Astrocyte (in vitro differentiated cells and primary cell): ENCODE measurements at regions not wholly inside any gene's neighbourhood (a gene's known extent, or its start where the extent isn't known, plus 50 kb on each side); places are given as distances from the start of the nearest gene placed in this dataset.

ENCODE experiments used
- DNase-seq: peaks from one replicate; pipeline ENCODE4 v3.0.0-alpha.2; 2010; ENCODE audit warnings: low read depth
- FAIRE-seq: peaks from 2 replicates; lab custom pipeline; 2011; peaks lifted over from hg19 to GRCh38; lab: Jason Lieb, UNC
- H2AFZ ChIP-seq: 2 replicates; pipeline ENCODE4 v1.6.0; 2012; ENCODE audit warnings: low read depth, low read length, inconsistent platforms
- H3K27ac ChIP-seq: 2 replicates; pipeline ENCODE4 v1.5.1; 2011; ENCODE audit warnings: low read depth, low read length, inconsistent platforms
- H3K27me3 ChIP-seq: 2 replicates; pipeline ENCODE4 v1.6.0; 2011; ENCODE audit warnings: low read length, inconsistent platforms; ENCODE audit not compliant: insufficient read depth
- H3K36me3 ChIP-seq: 2 replicates; pipeline ENCODE4 v1.5.1; 2011; ENCODE audit warnings: low read length, inconsistent platforms; ENCODE audit not compliant: insufficient read depth
- H3K4me1 ChIP-seq: 2 replicates; pipeline ENCODE4 v1.5.1; 2011; ENCODE audit warnings: low read length, inconsistent platforms; ENCODE audit not compliant: insufficient read depth
- H3K4me2 ChIP-seq: 2 replicates; pipeline ENCODE4 v1.6.0; 2012; ENCODE audit warnings: low read length, inconsistent platforms
- H3K4me3 ChIP-seq: 2 replicates; pipeline ENCODE4 v1.5.1; 2011; ENCODE audit warnings: low read depth, mild to moderate bottlenecking, low read length, inconsistent platforms; ENCODE audit not compliant: insufficient read depth
- H3K79me2 ChIP-seq: 2 replicates; pipeline ENCODE4 v1.6.0; 2012; ENCODE audit warnings: mild to moderate bottlenecking, low read length, inconsistent platforms; ENCODE audit not compliant: insufficient read depth
- H3K9ac ChIP-seq: 2 replicates; pipeline ENCODE4 v1.6.0; 2012; ENCODE audit warnings: mild to moderate bottlenecking, low read length, inconsistent platforms
- H3K9me3 ChIP-seq: 2 replicates; pipeline ENCODE4 v1.5.1; 2012; ENCODE audit warnings: low read depth, mild to moderate bottlenecking, low read length, inconsistent platforms; ENCODE audit not compliant: insufficient read depth
- H4K20me1 ChIP-seq: 2 replicates; pipeline ENCODE4 v1.6.0; 2012; ENCODE audit warnings: low read length, inconsistent platforms; ENCODE audit not compliant: insufficient read depth
- H3K27ac Mint-ChIP-seq: one replicate; pipeline ENCODE4 v1.8.0; 2021; ENCODE audit warnings: mild to moderate bottlenecking, mixed read lengths; ENCODE audit not compliant: unreplicated experiment
- H3K27me3 Mint-ChIP-seq: one replicate; pipeline ENCODE4 v1.8.0; 2021; ENCODE audit warnings: low read depth, mixed read lengths; ENCODE audit not compliant: unreplicated experiment
- H3K36me3 Mint-ChIP-seq: one replicate; pipeline ENCODE4 v1.8.0; 2021; ENCODE audit warnings: low read depth, mixed read lengths; ENCODE audit not compliant: unreplicated experiment
- H3K4me1 Mint-ChIP-seq: one replicate; pipeline ENCODE4 v1.8.0; 2021; ENCODE audit warnings: low read depth, mixed read lengths; ENCODE audit not compliant: unreplicated experiment
- H3K4me3 Mint-ChIP-seq: one replicate; pipeline ENCODE4 v1.8.0; 2021; ENCODE audit warnings: mild to moderate bottlenecking, moderate library complexity, mixed read lengths; ENCODE audit not compliant: unreplicated experiment
- H3K9me3 Mint-ChIP-seq: one replicate; pipeline ENCODE4 v1.8.0; 2021; ENCODE audit warnings: mild to moderate bottlenecking, mixed read lengths; ENCODE audit not compliant: unreplicated experiment
- CTCF ChIP-seq: IDR thresholded peaks from 2 replicates; pipeline ENCODE4 v1.5.1; 2011; ENCODE audit warnings: low read depth, mild to moderate bottlenecking, inconsistent platforms, low read length, moderate library complexity; ENCODE audit not compliant: insufficient read depth
- EZH2 ChIP-seq: IDR thresholded peaks from 2 replicates; pipeline ENCODE4 v1.6.1; 2012; ENCODE audit warnings: mild to moderate bottlenecking, low read length, inconsistent platforms; ENCODE audit not compliant: insufficient read depth

- Mint-ChIP-seq H3K4me3 (no peak overlapping the region), H3K36me3 (no peaks in the 10 kb centered on the region), H3K4me1 (no peaks in the 10 kb centered on the region), H3K9me3 (no peaks in the 10 kb centered on the region), H3K27ac (no peak overlapping the region), H3K27me3 (no peaks in the 10 kb centered on the region)
- Histone ChIP-seq H3K4me3 (no peak overlapping the region), H3K4me2 (no peak overlapping the region), H2AFZ (no peak overlapping the region), H3K27ac (no peak overlapping the region), H3K36me3 (no peaks in the 10 kb centered on the region), H3K27me3 (no peaks in the 10 kb centered on the region), H3K9ac (no peak overlapping the region), H4K20me1 (no peaks in the 10 kb centered on the region), H3K9me3 (no peaks in the 10 kb centered on the region), H3K79me2 (no peaks in the 10 kb centered on the region), H3K4me1 (no peaks in the 10 kb centered on the region)
- no peak for FAIRE-seq
- TF ChIP-seq EZH2: no peak
- TF ChIP-seq CTCF: no peak
- DNase-seq: no peak
These were observed 239.3 kb upstream of the ID4 start for GRCh38 chr6:19597809-19598320.

- H3K27me3 Mint-ChIP-seq: no peaks in the 10 kb centered on the region
- no peaks in the 10 kb centered on the region for H3K36me3 ChIP-seq
- H4K20me1 ChIP-seq: no peaks in the 10 kb centered on the region
- DNase-seq (no peak), FAIRE-seq (no peak)
- H3K4me1 Mint-ChIP-seq: no peaks in the 10 kb centered on the region
- no peaks in the 10 kb centered on the region for H3K36me3 Mint-ChIP-seq
- H3K9ac ChIP-seq: no peak overlapping the region
- H3K27ac Mint-ChIP-seq: no peak overlapping the region
- no peaks in the 10 kb centered on the region for H3K27me3 ChIP-seq
- no peak overlapping the region for H3K27ac ChIP-seq
- H3K9me3 Mint-ChIP-seq: no peaks in the 10 kb centered on the region
- no peak overlapping the region for H3K4me3 Mint-ChIP-seq
- no peaks in the 10 kb centered on the region for H3K4me1 ChIP-seq
- no peak overlapping the region for H3K4me3 ChIP-seq
- no peaks in the 10 kb centered on the region for H3K79me2 ChIP-seq
- H3K9me3 ChIP-seq: no peaks in the 10 kb centered on the region
- H3K4me2 ChIP-seq: no peak overlapping the region
- H2AFZ ChIP-seq: no peak overlapping the region
- TF ChIP-seq CTCF (no peak), EZH2 (no peak)
These were observed 237.2 kb upstream of the ID4 start for GRCh38 chr6:19599796-19600464.

- Histone ChIP-seq H3K4me3 (no peak overlapping the region), H4K20me1 (no peaks in the 10 kb centered on the region), H3K27ac (no peak overlapping the region), H3K9ac (no peak overlapping the region), H3K79me2 (no peaks in the 10 kb centered on the region), H2AFZ (no peak overlapping the region), H3K4me1 (no peaks in the 10 kb centered on the region), H3K27me3 (no peaks in the 10 kb centered on the region), H3K36me3 (no peaks in the 10 kb centered on the region), H3K4me2 (no peak overlapping the region), H3K9me3 (no peaks in the 10 kb centered on the region)
- H3K9me3 Mint-ChIP-seq: no peaks in the 10 kb centered on the region
- no peaks in the 10 kb centered on the region for H3K36me3 Mint-ChIP-seq
- H3K27me3 Mint-ChIP-seq: no peaks in the 10 kb centered on the region
- no peaks in the 10 kb centered on the region for H3K4me1 Mint-ChIP-seq
- no peak for FAIRE-seq
- no peak for TF ChIP-seq CTCF
- TF ChIP-seq EZH2: no peak
- DNase-seq: no peak
- no peak overlapping the region for H3K27ac Mint-ChIP-seq
- no peak overlapping the region for H3K4me3 Mint-ChIP-seq
These were observed 234.6 kb upstream of the ID4 start for GRCh38 chr6:19602434-19603013.
